ENCODE measurements at regions not wholly inside any gene's neighbourhood (a gene's known extent, or its start where the extent isn't known, plus 50 kb on each side); places are given as distances from the start of the nearest gene placed in this dataset.

- DNase-seq (ENCODE audit: low spot score): no peak
Measured at GRCh38 chr13:111456452-111457230, 136.2 kb downstream of the TEX29 start.

GRCh38 chr13:111458001-111458531, 137.6 kb downstream of the TEX29 start:
- DNase-seq (ENCODE audit: low spot score): no peak

DNA sequence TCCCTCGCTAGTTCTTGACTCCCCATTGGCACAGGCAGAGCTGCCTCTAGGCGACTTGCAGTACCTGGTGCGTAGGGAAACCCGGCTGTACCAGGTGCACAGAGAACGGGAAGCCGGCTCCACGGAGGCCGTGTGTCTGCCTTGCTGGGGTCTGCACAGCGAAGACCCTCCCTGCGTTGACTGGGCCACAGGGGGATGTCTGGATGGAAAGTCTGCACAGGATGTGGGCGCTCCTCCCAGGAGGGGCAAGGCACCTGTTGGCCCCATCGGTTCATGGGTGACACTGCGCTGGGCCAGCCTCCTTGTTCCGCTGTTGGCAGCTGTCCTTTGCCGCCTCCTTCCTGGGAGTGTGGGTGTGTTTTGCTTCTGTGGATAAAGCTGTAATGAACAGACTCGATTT, 138.3 kb downstream of the TEX29 start:
- no peak for DNase-seq (ENCODE audit: low spot score)

- DNase-seq (ENCODE audit: low spot score): no peak
Measured at GRCh38 chr13:111459803-111460547, 139.5 kb downstream of the TEX29 start.

DNA sequence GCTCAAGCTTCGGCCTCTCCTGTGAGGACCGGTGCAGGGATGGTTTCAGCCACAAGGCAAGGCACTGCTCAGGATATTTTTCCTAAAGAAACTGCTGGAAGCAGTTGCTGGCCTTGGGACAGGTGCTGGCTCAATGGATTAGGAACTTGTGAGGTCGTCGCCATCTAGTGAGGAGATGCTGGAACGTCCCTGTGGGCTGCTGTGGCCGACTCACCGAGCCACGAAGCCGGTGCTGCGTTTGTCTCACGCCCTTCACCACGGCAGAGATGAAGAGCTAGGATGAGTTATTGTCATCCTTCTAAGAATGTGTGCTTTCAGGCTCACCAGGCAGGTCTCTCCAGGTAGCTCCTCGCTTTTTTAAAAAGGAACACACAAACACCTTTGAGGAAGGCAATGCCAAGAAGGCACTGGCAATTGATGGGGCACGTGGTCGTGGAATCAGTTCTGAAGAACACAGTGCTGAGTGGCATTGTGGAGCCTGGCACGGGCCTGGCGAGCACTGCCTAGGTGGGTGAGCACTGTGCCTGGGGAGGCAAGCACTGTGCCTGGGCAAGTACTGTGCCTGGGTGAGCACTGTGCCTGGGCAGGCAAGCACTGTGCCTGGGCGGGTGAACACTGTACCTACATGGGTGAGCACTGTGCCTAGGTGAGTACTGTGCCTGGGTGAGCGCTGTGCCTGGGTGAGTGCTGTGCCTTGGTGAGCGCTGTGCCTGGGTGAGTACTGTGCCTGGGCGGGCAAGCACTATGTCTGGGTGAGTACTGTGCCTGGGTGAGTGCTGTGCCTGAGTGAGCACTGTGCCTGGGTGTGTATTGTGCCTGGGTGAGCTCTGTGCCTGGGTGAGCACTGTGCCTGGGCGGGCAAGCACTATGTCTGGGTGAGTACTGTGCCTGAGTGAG, 140.4 kb downstream of the TEX29 start:
- peak; percentile 69 for DNase-seq (ENCODE audit: low spot score)

- DNase-seq (ENCODE audit: low spot score): no peak
Measured at GRCh38 chr13:111461445-111462149, 141.2 kb downstream of the TEX29 start.

- DNase-seq (ENCODE audit: low spot score): no peak
Measured at GRCh38 chr13:111462221-111462764, 141.9 kb downstream of the TEX29 start.

DNA sequence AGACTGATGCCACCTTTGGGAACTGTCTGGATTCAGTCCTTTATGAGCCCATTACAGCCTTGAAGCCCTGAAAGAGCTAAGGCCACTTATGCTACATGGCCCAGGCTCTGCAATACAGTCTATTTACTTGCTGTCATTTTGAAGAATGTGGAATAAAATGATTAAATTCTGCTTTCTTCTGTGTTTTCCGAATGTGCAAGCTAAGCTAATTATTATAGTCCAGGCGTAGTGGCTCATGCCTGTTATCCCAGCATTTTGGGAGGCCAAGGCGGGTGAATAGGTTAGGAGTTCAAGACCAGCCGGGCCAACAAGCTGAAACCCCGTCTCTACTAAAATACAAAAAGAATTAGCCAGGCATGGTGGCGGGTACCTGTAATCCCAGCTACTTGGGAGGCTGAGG, 142.5 kb downstream of the TEX29 start:
- no peak for DNase-seq (ENCODE audit: low spot score)

GRCh38 chr13:111467111-111467890, 146.9 kb downstream of the TEX29 start:
- DNase-seq (ENCODE audit: low spot score): no peak

- no peak for DNase-seq (ENCODE audit: low spot score)
Measured at GRCh38 chr13:111468037-111468959, 147.9 kb downstream of the TEX29 start.

DNA sequence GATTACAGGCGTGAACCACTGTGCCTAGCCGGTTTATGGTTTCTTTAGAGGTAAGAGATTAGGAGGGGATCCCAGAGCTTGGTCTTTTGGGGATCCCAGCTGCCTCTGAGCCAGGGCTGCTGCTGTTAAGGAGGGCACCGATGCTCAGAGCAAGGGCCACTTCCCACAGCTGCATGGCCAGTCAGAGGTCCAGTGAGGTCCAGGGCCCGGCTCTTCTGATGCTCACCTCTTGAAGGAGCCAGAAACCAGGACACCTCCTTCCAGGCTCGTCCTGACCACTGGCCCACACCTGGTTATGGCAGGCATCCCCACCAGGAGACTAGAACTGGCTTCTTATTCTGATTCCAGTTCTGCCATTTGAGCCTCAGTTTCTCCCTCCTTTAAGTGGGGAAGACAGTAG, 149.0 kb downstream of the TEX29 start:
- DNase-seq (ENCODE audit: low spot score): no peak

DNA sequence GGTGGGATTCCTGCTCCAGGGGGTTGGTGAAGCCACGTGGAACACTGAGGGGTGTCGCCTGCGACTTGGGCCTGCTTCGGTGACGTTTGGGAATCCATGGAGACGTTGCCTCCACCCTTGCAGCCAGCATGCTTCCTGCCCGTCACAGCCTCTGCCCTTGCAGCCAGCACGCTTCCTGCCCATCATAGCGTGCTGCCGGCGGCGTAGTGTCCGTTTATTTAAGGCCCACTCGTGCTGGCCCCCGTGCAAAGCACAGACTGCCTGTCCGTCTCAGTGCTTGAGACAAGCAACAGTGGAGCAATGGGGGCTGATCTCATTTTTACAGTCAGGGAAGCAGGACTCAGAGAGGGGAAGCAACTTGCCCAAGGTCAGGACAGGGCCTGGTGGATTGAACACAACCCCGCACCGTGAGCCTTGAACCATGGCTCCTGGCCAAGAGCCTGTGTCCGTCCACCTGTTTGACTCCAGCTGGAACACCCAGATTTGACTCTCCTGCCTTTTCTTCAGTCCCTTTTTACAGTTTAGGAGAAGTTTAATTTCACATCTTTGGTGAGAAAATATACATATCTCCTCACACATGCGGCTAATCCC, 149.6 kb downstream of the TEX29 start:
- no peak for DNase-seq (ENCODE audit: low spot score)

DNA sequence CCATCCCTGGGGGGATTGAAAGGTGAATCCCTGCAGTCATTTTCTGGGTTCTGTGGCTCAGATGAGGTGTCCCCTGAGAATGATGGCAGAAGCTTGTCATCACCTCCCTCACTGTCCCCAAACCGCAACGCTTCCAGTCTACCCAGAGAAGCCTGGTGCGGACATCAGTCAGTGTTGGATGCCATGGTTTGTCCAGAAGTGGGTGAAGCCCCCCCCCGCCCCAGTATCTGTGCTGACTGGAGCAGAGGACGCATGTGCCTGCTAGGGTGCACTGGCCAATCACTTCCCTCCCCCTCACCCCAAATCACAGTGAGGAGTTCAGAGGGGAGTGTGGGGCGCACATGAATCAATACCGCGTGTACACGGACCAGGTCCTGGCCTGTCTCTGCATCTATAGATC, 150.5 kb downstream of the TEX29 start:
- no peak for DNase-seq (ENCODE audit: low spot score)

GRCh38 chr13:111472083-111472482, 151.6 kb downstream of the TEX29 start:
- DNase-seq (ENCODE audit: low spot score): no peak

GRCh38 chr13:111472559-111473460, 152.4 kb downstream of the TEX29 start:
- no peak for DNase-seq (ENCODE audit: low spot score)

DNA sequence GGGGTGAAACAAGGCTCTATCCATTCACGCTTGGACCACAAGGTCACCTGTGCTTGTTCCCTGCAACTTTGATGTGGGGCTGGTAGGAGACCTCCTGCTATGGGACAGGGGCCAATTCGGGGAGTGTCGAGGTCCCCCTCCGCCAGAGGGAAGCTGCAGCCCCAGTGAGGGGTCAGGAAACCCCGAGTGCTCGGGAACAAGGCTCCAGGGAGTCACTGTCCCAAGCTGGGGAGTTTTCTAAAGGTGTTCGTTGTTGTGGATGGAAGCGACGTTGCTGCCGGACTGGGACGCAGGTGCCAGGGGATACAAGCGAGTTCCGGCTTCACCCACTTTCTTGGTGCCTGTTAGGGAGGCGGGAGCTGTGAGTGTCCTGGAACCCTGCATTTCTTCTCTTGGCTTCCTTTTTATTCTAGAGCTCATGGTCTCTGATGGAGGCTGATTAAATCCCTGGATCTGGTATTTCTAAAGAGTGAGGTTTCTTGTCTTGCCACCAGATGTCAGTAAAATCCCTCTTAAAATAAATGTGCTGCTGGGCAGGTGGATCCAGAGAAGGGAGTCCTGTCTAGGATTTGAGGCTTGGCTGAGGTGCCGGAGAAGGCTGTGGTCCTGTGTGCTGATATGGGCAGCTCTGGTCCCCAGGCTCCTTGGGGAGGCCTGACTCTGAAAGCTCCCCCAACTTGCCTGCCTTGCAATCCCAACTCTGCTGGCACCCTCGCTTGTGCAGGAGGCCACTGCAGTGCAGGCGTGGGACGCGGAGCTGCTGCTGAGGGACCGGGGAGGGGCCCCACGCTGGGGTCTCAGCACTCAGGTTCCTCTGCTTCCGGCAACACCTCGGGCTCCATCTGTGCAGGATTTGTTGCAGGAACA, 153.9 kb downstream of the TEX29 start:
- peak; percentile 63 for DNase-seq (ENCODE audit: low spot score)

DNA sequence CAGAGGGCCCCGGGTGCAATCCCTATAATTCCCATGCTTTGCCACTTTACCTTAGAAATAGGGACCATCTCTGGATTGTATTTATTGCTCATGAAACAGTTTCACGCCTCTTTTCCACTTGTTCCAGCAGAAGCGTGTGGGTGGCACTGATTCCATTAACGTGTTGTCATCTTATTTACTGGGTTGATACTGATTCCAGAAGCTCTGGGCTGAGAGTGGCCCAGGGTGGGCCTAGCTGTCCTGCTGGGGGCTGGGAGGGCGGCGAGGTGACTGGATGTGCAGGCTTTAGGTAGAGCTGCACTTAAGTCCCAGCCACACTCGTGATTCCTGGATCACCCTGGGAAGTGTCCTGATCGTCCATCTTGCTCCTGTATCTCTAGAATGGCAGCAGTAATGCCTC, 155.0 kb downstream of the TEX29 start:
- no peak for DNase-seq (ENCODE audit: low spot score)

All from SW480 (cell line).